Transverse colon (tissue), 4 donors: ENCODE measurements at regions not wholly inside any gene's neighbourhood (a gene's known extent, or its start where the extent isn't known, plus 50 kb on each side); places are given as distances from the start of the nearest gene placed in this dataset.
"Not testable (repeated sequence)": the region's sequence is repeated elsewhere in the genome, so short reads cannot be mapped to it uniquely, and the experiment has no call there.

ENCODE experiments used
- DNase-seq: peaks from one replicate; pipeline ENCODE4 v3.0.0-alpha.2; 2019
- H3K27ac ChIP-seq, 4 donors: fragments of 200-600 bp; sonication (generic); 2 replicates each; pipeline ENCODE4 v1.5.1; 2016 to 2018; ENCODE audit warnings: inconsistent platforms in 4 of 4
- H3K27me3 ChIP-seq: fragments of 200-600 bp; sonication (generic); 2 replicates; pipeline ENCODE4 v1.5.1; 2017; ENCODE audit warnings: inconsistent platforms
- H3K36me3 ChIP-seq, 4 donors: fragments of 200-600 bp; sonication (generic); 2 replicates each; pipeline ENCODE4 v1.5.1; 2017 to 2019; ENCODE audit warnings: inconsistent platforms in 4 of 4
- H3K4me1 ChIP-seq, 4 donors: fragments of 200-600 bp; sonication (generic); 2 replicates each; pipeline ENCODE4 v1.5.1; 2017 to 2020; ENCODE audit warnings: inconsistent platforms in 4 of 4
- H3K4me3 ChIP-seq, 4 donors: fragments of 200-600 bp; sonication (generic); 1 replicate in 1 of 4; 2 replicates in 3 of 4; pipeline versions ENCODE4 v1.5.1 to v1.6.1; 2017 to 2019; ENCODE audit warnings: inconsistent platforms in 4 of 4
- H3K9me3 ChIP-seq, 2 donors: fragments of 200-600 bp; sonication (generic); 2 replicates each; pipeline ENCODE4 v1.5.1; 2017 to 2019; ENCODE audit warnings: inconsistent platforms in 2 of 2
- EP300 ChIP-seq: sonication (generic); formaldehyde crosslinking; IDR thresholded peaks from one replicate; pipeline ENCODE4 v1.6.1; 2017; ENCODE audit warnings: antibody characterized with exemption, low read depth
- POLR2A ChIP-seq: fragments of 450-650 bp; IDR thresholded peaks from one replicate; pipeline ENCODE4 v1.6.1; 2016; ENCODE audit warnings: antibody characterized with exemption, mild to moderate bottlenecking, moderate library complexity
- POLR2AphosphoS5 ChIP-seq, 3 donors: sonication (generic); formaldehyde crosslinking; IDR thresholded peaks; one replicate each; pipeline ENCODE4 v1.6.1; 2016; ENCODE audit warnings: antibody characterized with exemption in 3 of 3
- WGBS, 2 donors: methylation state at CpG; one replicate each; pipeline ENCODE4 v1.1.5; 2018; ENCODE audit warnings: low coverage in 1 of 2; 5-methylcytosine and 5-hydroxymethylcytosine counted together
- in situ Hi-C, 4 donors: fragments of 200-750 bp; cut with MboI; loops; one replicate each; pipeline versions ENCODE4 v1.15.0 to v1.15.1; 2017; ENCODE audit warnings: low sequenced_read_pairs in 3 of 4, low pct_ligation_motif_present in 1 of 4, low pct_unique_long_range_greater_than_20kb in 1 of 4
- intact Hi-C: fragments of 100-400 bp; cut with DNase I; formaldehyde crosslinking; loops from one replicate; pipeline ENCODE4 v1.15.1; 2023; ENCODE audit warnings: low total_unique reads
- TF ChIP-seq, protein P1 (sequence below), 5 experiments: fragments of 200-600 bp in 3 of 5; fragments of 450-650 bp in 2 of 5; sonication (generic) in 3 of 5; IDR thresholded peaks; 1 replicate in 2 of 5; 2 replicates in 3 of 5; pipeline ENCODE4 v1.5.1; 2016 to 2017; ENCODE audit warnings: antibody characterized with exemption in 5 of 5, inconsistent platforms in 3 of 5, mild to moderate bottlenecking in 2 of 5, moderate library complexity in 1 of 5

DNA sequence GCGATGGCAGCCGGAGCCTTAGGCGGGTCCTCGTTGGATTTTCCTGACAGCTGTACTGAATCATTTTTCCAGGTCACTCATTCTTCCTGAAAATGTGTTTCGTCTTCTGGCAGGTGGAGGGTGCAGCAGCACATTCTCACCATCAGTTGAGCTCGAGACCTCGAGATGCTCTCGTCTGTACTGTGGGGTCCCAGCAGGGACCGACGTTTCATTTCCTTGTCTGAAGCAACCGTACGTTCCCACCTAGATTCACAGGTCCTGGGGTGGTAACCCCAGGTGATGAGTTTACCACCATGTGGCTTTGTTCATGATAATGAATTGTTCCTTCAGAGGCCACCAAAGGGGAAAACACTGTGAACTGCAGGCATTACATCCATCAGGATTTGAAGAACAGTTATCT, 298.5 kb upstream of the FOXK1 start:
- H3K4me1 ChIP-seq, result no peaks in the 10 kb centered on the region

DNA sequence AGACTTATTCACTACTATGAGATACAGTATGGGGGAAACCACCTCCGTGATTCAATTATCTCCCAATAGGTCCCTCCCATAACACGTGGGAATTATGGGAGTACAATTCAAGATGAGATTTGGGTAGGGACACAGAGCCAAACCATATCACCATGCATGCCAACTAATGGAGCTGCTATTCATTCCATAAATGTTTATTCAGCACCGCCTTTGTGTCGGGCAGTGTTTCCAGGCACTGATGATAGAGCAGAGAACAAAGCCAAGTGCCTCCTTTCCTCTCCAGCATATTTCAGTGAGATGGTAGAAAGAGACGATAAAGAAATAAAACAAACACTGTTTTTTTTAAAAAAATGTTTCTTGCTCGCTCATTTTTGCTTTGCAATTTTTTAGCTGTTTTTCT, 295.9 kb upstream of the FOXK1 start:
- WGBS, 2 donors, result 55 to 63% methylated on average over 5 to 6 of the region's 6 CpGs
- Histone ChIP-seq H3K9me3 (no peaks in the 10 kb centered on the region), H3K4me3 (no peak overlapping the region), H3K36me3 (no peaks in the 10 kb centered on the region), H3K4me1 (no peaks in the 10 kb centered on the region), H3K27me3 (no peaks in the 10 kb centered on the region), H3K27ac (no peak overlapping the region)
- in situ Hi-C loops, result no loop called here
- TF ChIP-seq POLR2A (no peak), POLR2AphosphoS5 (IDR thresholded peaks at IDR 0.05) (no peak), EP300 (no peak)
- TF ChIP-seq, protein P1, sequence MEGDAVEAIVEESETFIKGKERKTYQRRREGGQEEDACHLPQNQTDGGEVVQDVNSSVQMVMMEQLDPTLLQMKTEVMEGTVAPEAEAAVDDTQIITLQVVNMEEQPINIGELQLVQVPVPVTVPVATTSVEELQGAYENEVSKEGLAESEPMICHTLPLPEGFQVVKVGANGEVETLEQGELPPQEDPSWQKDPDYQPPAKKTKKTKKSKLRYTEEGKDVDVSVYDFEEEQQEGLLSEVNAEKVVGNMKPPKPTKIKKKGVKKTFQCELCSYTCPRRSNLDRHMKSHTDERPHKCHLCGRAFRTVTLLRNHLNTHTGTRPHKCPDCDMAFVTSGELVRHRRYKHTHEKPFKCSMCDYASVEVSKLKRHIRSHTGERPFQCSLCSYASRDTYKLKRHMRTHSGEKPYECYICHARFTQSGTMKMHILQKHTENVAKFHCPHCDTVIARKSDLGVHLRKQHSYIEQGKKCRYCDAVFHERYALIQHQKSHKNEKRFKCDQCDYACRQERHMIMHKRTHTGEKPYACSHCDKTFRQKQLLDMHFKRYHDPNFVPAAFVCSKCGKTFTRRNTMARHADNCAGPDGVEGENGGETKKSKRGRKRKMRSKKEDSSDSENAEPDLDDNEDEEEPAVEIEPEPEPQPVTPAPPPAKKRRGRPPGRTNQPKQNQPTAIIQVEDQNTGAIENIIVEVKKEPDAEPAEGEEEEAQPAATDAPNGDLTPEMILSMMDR (IDR thresholded peaks at IDR 0.05), result no peak
- intact Hi-C loops, result no loop called here
- DNase-seq, result no peak

More for the DNA sequence above, 298.5 kb upstream of the FOXK1 start:
- Histone ChIP-seq H3K27me3 (no peaks in the 10 kb centered on the region), H3K27ac (no peak overlapping the region), H3K4me3 (no peak overlapping the region), H3K36me3 (no peaks in the 10 kb centered on the region), H3K9me3 (peaks cover 0 to under 1% of the 10 kb centered on the region in 2 donors)
- in situ Hi-C loops (no loop called here), intact Hi-C loops (no loop called here)
- TF ChIP-seq, protein P1 (IDR thresholded peaks at IDR 0.05), result no peak
- TF ChIP-seq EP300 (no peak), POLR2A (no peak), POLR2AphosphoS5 (IDR thresholded peaks at IDR 0.05) (no peak)
- no peak for DNase-seq
- 77 to 94% methylated on average over 4 to 12 of the region's 12 CpGs for WGBS, 2 donors

DNA sequence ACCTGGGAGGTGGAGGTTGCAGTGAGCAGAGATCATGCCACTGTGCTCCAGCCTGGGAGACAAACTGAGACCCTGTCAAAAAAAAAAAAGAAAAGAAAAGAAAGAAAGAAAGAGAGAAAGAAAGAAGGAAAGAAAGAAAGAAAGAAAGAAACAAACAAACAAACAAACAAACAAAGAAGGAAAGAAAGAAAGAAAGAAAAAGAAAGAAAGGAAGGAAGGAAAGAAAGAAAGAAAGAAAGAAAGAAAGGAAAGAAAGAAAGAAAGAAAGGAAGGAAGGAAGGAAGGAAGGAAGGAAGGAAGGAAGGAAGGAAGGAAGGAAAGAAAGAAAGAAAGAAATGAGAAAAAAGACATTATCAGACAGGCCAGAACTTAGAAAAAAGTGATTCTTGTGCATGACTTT, 291.0 kb upstream of the FOXK1 start:
- H3K4me1 ChIP-seq, H3K36me3 ChIP-seq, DNase-seq, in situ Hi-C loops, H3K9me3 ChIP-seq, H3K27me3 ChIP-seq, intact Hi-C loops, H3K4me3 ChIP-seq, H3K27ac ChIP-seq: not testable (repeated sequence)

DNA sequence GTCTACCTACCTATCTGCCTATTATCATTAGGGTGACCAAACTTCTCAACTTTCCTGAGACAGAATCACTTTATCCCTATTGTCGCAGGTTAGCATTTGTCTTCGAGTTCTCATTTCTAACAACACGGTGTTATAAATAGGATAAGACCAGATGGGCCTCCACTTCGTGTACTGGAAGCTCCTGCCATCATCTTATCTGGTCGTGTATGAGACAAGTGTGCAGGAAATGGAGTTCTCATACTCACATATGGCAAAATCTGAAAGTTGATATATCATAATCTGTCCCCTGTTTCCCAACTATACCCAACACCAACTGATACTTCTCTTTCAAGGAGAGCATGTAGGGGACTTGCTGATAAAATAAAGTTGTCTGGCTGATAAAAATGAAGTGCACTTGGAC, 287.4 kb upstream of the FOXK1 start:
- H3K36me3 ChIP-seq, result no peaks in the 10 kb centered on the region
- H3K4me1 ChIP-seq, result no peaks in the 10 kb centered on the region
- WGBS, 2 donors, result 78 to 79% methylated on average over 5 of the region's 5 CpGs
- H3K9me3 ChIP-seq, result no peaks in the 10 kb centered on the region
- no peak for DNase-seq
- in situ Hi-C loops (no loop called here), intact Hi-C loops (no loop called here)
- H3K27ac ChIP-seq, result no peak overlapping the region
- H3K27me3 ChIP-seq, result no peaks in the 10 kb centered on the region
- no peak for TF ChIP-seq EP300
- TF ChIP-seq, protein P1 (IDR thresholded peaks at IDR 0.05), result no peak
- no peak for TF ChIP-seq POLR2A
- no peak for TF ChIP-seq POLR2AphosphoS5 (IDR thresholded peaks at IDR 0.05)
- no peak overlapping the region for H3K4me3 ChIP-seq

DNA sequence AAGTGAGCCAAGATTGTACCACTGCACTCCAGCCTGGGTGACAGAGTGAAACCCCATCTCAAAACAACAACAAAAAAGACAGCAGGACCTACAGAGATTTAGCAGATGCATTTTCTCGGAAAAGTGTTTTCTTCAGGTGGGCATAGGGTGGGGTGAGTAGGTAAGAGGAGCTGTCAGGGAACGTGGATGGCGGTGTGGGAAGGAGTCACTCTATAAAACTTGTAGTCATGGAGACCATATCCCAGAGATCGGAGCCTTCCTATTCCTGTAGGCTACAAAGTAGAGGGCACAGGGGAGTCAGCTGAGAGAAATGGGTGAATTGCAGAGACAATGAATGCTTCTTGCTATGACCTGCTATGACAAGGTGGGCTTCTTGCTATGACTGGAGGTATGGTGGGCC, 283.0 kb upstream of the FOXK1 start:
- Histone ChIP-seq H3K4me1 (no peaks in the 10 kb centered on the region), H3K27me3 (no peaks in the 10 kb centered on the region), H3K27ac (no peak overlapping the region), H3K36me3 (no peaks in the 10 kb centered on the region), H3K9me3 (no peaks in the 10 kb centered on the region), H3K4me3 (no peak overlapping the region)
- TF ChIP-seq POLR2AphosphoS5 (IDR thresholded peaks at IDR 0.05) (no peak), EP300 (no peak), POLR2A (no peak)
- TF ChIP-seq, protein P1 (IDR thresholded peaks at IDR 0.05), result no peak
- intact Hi-C loops, result no loop called here
- whole genome bisulfite sequencing, 2 donors, result 83 to 93% methylated on average over 3 to 4 of the region's 4 CpGs
- no peak for DNase-seq
- in situ Hi-C loops, result no loop called here
